OCI-LY3 (cell line): ENCODE measurements at regions not wholly inside any gene's neighbourhood (a gene's known extent, or its start where the extent isn't known, plus 50 kb on each side); places are given as distances from the start of the nearest gene placed in this dataset.

Experiments
- H2AFZ ChIP-seq: fragments of 200-600, 300-600 bp; shearing (Covaris generic); 2 replicates; pipeline ENCODE4 v1.6.0; 2014; ENCODE audit warnings: antibody characterized with exemption, low read depth, low read length
- H3K27ac ChIP-seq: fragments of 200-600, 300-600 bp; sonication (generic); 2 replicates; pipeline ENCODE4 v1.5.1; 2014; ENCODE audit warnings: mild to moderate bottlenecking, low read length, moderate library complexity, mixed read lengths
- H3K27me3 ChIP-seq: fragments of 200-600, 300-600 bp; sonication (generic); 2 replicates; pipeline ENCODE4 v1.6.1; 2014; ENCODE audit warnings: low read depth, low read length, mixed read lengths
- H3K36me3 ChIP-seq: fragments of 200-600, 300-600 bp; sonication (generic); replicated peaks from 2 replicates; pipeline ENCODE3; 2014; ENCODE audit warnings: low read depth, low read length, mixed read lengths
- H3K4me1 ChIP-seq: fragments of 300-600, 200-600 bp; sonication (generic); 2 replicates; pipeline ENCODE4 v1.6.1; 2014; ENCODE audit warnings: low read length, mixed read lengths
- H3K4me2 ChIP-seq: fragments of 200-600, 300-600 bp; sonication (generic); 2 replicates; pipeline ENCODE4 v1.6.1; 2014; ENCODE audit warnings: low read length, mixed read lengths
- H3K4me3 ChIP-seq: fragments of 300-600, 200-600 bp; sonication (generic); 2 replicates; pipeline ENCODE4 v1.5.1; 2014; ENCODE audit warnings: antibody characterized with exemption, mild to moderate bottlenecking, low read length, moderate library complexity
- H3K79me2 ChIP-seq: fragments of 300-600, 200-600 bp; shearing (Covaris generic); 2 replicates; pipeline ENCODE4 v1.6.1; 2014; ENCODE audit warnings: mild to moderate bottlenecking, low read length, mixed read lengths
- H3K9ac ChIP-seq: fragments of 300-600, 200-600 bp; shearing (Covaris generic); 2 replicates; pipeline ENCODE4 v1.6.0; 2014; ENCODE audit warnings: mild to moderate bottlenecking, low read length, moderate library complexity
- H3K9me3 ChIP-seq: fragments of 200-600, 300-600 bp; shearing (Covaris generic); 2 replicates; pipeline ENCODE4 v1.6.1; 2014; ENCODE audit warnings: low read length, mixed read lengths; ENCODE audit not compliant: insufficient read depth
- H4K20me1 ChIP-seq: fragments of 200-600, 300-600 bp; sonication (generic); 2 replicates; pipeline ENCODE4 v1.6.1; 2016; ENCODE audit warnings: low read length, mixed read lengths; ENCODE audit not compliant: insufficient read depth
- CTCF ChIP-seq: fragments of 200-600, 300-600 bp; sonication (generic); IDR thresholded peaks from 2 replicates; pipeline ENCODE4 v1.5.1; 2014; ENCODE audit warnings: antibody characterized with exemption, low read length, low read depth
- EZH2phosphoT487 ChIP-seq: fragments of 200-600 bp; shearing (Covaris generic); IDR thresholded peaks from 2 replicates; pipeline ENCODE4 v1.6.1; 2018; ENCODE audit warnings: antibody characterized with exemption, mixed run types, low read depth

- Histone ChIP-seq H3K9me3 (no peaks in the 10 kb centered on the region), H3K36me3 (no peaks in the 10 kb centered on the region), H3K79me2 (no peaks in the 10 kb centered on the region), H3K9ac (no peak overlapping the region), H3K4me1 (peaks cover 13% of the 10 kb centered on the region), H3K27ac (no peak overlapping the region), H3K27me3 (no peaks in the 10 kb centered on the region), H3K4me3 (no peak overlapping the region), H4K20me1 (no peaks in the 10 kb centered on the region), H2AFZ (no peak overlapping the region), H3K4me2 (peak overlapping the region; percentile 12)
- TF ChIP-seq CTCF, result no peak
- TF ChIP-seq EZH2phosphoT487, result no peak
Measured at GRCh38 chr1:68705466-68705865, 208.6 kb upstream of the DEPDC1 start.

GRCh38 chr1:68706639-68707317 lies 209.9 kb upstream of the DEPDC1 start:
- no peak overlapping the region for H3K9ac ChIP-seq
- no peaks in the 10 kb centered on the region for H3K36me3 ChIP-seq
- TF ChIP-seq EZH2phosphoT487 (no peak), CTCF (no peak)
- no peak overlapping the region for H2AFZ ChIP-seq
- H3K4me1 ChIP-seq, result peaks cover 13% of the 10 kb centered on the region
- no peaks in the 10 kb centered on the region for H3K9me3 ChIP-seq
- no peak overlapping the region for H3K27ac ChIP-seq
- no peaks in the 10 kb centered on the region for H4K20me1 ChIP-seq
- no peaks in the 10 kb centered on the region for H3K27me3 ChIP-seq
- H3K4me2 ChIP-seq, result no peak overlapping the region
- H3K79me2 ChIP-seq, result no peaks in the 10 kb centered on the region
- H3K4me3 ChIP-seq, result no peak overlapping the region

GRCh38 chr1:68717330-68717729 lies 220.4 kb upstream of the DEPDC1 start:
- H3K27ac ChIP-seq, result no peak overlapping the region
- no peak overlapping the region for H2AFZ ChIP-seq
- no peaks in the 10 kb centered on the region for H3K4me1 ChIP-seq
- H3K9me3 ChIP-seq, result no peaks in the 10 kb centered on the region
- H4K20me1 ChIP-seq, result no peaks in the 10 kb centered on the region
- H3K4me2 ChIP-seq, result no peak overlapping the region
- H3K36me3 ChIP-seq, result no peaks in the 10 kb centered on the region
- H3K9ac ChIP-seq, result no peak overlapping the region
- TF ChIP-seq EZH2phosphoT487 (no peak), CTCF (no peak)
- no peak overlapping the region for H3K4me3 ChIP-seq
- no peaks in the 10 kb centered on the region for H3K27me3 ChIP-seq
- no peaks in the 10 kb centered on the region for H3K79me2 ChIP-seq

- TF ChIP-seq EZH2phosphoT487 (no peak), CTCF (no peak)
- Histone ChIP-seq H3K4me3 (no peak overlapping the region), H3K27ac (no peak overlapping the region), H3K36me3 (no peaks in the 10 kb centered on the region), H2AFZ (no peak overlapping the region), H4K20me1 (no peaks in the 10 kb centered on the region), H3K79me2 (no peaks in the 10 kb centered on the region), H3K4me1 (no peaks in the 10 kb centered on the region), H3K9ac (no peak overlapping the region), H3K4me2 (no peak overlapping the region), H3K27me3 (no peaks in the 10 kb centered on the region), H3K9me3 (no peaks in the 10 kb centered on the region)
Measured at GRCh38 chr1:68720476-68720875, 223.6 kb upstream of the DEPDC1 start.
